Endothelial cell (in vitro differentiated cells): ENCODE measurements at regions not wholly inside any gene's neighbourhood (a gene's known extent, or its start where the extent isn't known, plus 50 kb on each side); places are given as distances from the start of the nearest gene placed in this dataset.

ENCODE experiments used
- DNase-seq: peaks from one replicate; pipeline ENCODE4 v3.0.0; 2021; ENCODE audit warnings: low spot score
- H3K27ac Mint-ChIP-seq: one replicate; pipeline ENCODE4 v1.8.0; 2021; ENCODE audit warnings: mixed read lengths, inconsistent platforms; ENCODE audit not compliant: unreplicated experiment
- H3K27me3 Mint-ChIP-seq: one replicate; pipeline ENCODE4 v1.8.0; 2021; ENCODE audit warnings: mild to moderate bottlenecking, moderate library complexity, mixed read lengths, inconsistent platforms; ENCODE audit not compliant: unreplicated experiment
- H3K36me3 Mint-ChIP-seq: one replicate; pipeline ENCODE4 v1.8.0; 2021; ENCODE audit warnings: mild to moderate bottlenecking, low read depth, mixed read lengths, inconsistent platforms; ENCODE audit not compliant: unreplicated experiment
- H3K4me1 Mint-ChIP-seq: one replicate; pipeline ENCODE4 v1.8.0; 2021; ENCODE audit warnings: mild to moderate bottlenecking, mixed read lengths, inconsistent platforms; ENCODE audit not compliant: unreplicated experiment
- H3K4me3 Mint-ChIP-seq: one replicate; pipeline ENCODE4 v1.8.0; 2021; ENCODE audit warnings: mild to moderate bottlenecking, mixed read lengths, inconsistent platforms; ENCODE audit not compliant: unreplicated experiment
- H3K9me3 Mint-ChIP-seq: one replicate; pipeline ENCODE4 v1.8.0; 2021; ENCODE audit warnings: mixed read lengths, inconsistent platforms; ENCODE audit not compliant: unreplicated experiment
- TF ChIP-seq, protein P1 (sequence below): fragments of 200-600 bp; sonication (generic); IDR thresholded peaks from one replicate; pipeline ENCODE4 v1.5.0; 2021; ENCODE audit warnings: antibody characterized with exemption; ENCODE audit not compliant: unreplicated experiment

DNA sequence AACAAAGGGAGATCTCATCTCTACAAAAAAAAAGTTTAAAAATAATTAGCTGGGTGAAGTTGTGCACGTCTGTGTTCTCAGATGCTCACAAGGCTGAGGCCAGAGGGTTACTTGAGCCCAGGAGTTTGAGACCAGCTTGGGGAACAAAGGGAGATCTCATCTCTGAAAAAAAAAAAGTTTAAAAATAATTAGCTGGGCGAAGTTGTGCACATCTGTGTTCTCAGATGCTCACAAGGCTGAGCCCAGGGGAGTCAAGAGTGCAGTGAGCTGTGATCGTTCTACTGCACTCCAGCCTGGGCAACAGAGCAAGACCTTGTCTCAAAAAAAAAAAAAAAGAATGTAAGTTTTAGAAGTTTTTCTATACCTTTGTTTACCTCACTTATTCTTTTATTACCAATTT lies 127.3 kb downstream of the FGF9 start:
- Mint-ChIP-seq H3K4me1 (no peaks in the 10 kb centered on the region), H3K9me3 (no peaks in the 10 kb centered on the region), H3K27ac (no peak overlapping the region), H3K4me3 (no peak overlapping the region), H3K27me3 (peaks cover 3% of the 10 kb centered on the region), H3K36me3 (no peaks in the 10 kb centered on the region)
- TF ChIP-seq, protein P1, sequence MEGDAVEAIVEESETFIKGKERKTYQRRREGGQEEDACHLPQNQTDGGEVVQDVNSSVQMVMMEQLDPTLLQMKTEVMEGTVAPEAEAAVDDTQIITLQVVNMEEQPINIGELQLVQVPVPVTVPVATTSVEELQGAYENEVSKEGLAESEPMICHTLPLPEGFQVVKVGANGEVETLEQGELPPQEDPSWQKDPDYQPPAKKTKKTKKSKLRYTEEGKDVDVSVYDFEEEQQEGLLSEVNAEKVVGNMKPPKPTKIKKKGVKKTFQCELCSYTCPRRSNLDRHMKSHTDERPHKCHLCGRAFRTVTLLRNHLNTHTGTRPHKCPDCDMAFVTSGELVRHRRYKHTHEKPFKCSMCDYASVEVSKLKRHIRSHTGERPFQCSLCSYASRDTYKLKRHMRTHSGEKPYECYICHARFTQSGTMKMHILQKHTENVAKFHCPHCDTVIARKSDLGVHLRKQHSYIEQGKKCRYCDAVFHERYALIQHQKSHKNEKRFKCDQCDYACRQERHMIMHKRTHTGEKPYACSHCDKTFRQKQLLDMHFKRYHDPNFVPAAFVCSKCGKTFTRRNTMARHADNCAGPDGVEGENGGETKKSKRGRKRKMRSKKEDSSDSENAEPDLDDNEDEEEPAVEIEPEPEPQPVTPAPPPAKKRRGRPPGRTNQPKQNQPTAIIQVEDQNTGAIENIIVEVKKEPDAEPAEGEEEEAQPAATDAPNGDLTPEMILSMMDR, result no peak
- no peak for DNase-seq

- no peak overlapping the region for H3K27ac Mint-ChIP-seq
- H3K36me3 Mint-ChIP-seq, result no peaks in the 10 kb centered on the region
- no peak for DNase-seq
- no peaks in the 10 kb centered on the region for H3K9me3 Mint-ChIP-seq
- TF ChIP-seq, protein P1, result no peak
- H3K4me1 Mint-ChIP-seq, result no peaks in the 10 kb centered on the region
- H3K27me3 Mint-ChIP-seq, result peaks cover 3% of the 10 kb centered on the region
- H3K4me3 Mint-ChIP-seq, result no peak overlapping the region
Measured at GRCh38 chr13:21799671-21800070, 128.8 kb downstream of the FGF9 start.

DNA sequence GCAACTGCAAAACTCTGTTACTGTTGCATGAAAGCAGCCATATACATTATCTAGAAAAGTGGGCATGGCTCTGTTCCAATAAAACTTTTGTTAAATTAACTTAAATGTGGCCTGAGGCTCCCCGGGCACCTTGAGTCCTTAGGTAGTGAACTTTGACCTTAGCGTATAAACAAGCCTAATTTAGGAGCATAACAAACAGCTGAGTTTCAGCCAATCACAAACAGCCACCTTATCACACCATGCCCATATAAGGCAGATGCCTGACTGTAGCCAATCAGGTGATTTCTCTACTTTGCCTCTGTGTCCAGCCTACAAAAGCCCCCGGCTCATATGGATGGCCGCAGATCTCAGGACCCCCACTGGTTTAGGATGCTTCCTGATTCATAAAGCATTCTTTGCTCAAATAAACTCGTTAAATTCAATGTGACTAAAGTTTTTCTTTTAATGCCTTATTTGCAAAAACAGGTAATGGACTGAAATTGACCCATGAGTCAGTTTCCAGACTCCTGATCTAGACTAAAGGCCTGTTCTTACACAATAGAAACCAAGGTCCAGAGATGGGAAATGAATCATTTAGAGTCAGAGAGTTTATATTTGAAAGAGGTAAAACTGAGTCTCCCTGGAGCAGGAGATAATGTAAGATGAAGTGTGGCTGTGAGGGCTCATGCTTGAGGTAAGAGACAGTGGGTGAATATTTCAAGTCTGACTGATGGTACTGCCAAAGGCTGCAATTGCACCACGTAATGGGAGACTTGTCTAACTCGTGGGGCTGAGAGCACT lies 130.2 kb downstream of the FGF9 start:
- H3K27ac Mint-ChIP-seq, result no peak overlapping the region
- H3K4me3 Mint-ChIP-seq, result no peak overlapping the region
- H3K4me1 Mint-ChIP-seq, result no peaks in the 10 kb centered on the region
- TF ChIP-seq, protein P1, result no peak
- H3K27me3 Mint-ChIP-seq, result peaks cover 2% of the 10 kb centered on the region
- no peaks in the 10 kb centered on the region for H3K36me3 Mint-ChIP-seq
- H3K9me3 Mint-ChIP-seq, result no peaks in the 10 kb centered on the region
- DNase-seq, result no peak

DNA sequence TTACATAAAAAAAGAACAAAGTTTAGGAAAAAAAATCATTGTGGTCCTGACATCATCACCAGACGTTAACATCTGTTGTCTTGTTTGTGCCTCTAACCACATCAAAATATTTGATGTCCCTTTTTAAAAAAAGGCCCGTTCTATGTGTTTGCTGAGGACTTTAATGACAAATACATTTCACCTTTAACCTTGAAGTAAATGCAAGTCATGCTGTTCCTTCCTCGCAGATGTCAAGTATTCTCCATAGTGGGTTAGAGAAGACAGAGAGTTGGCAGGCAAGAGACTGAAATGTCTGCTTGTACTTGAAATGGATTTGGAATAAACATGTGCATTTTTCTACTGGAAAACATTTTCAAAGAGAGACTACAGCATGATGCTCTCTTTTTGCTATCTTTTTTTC lies 134.9 kb downstream of the FGF9 start:
- Mint-ChIP-seq H3K27me3 (peaks cover 3% of the 10 kb centered on the region), H3K36me3 (no peaks in the 10 kb centered on the region), H3K9me3 (no peaks in the 10 kb centered on the region), H3K4me1 (no peaks in the 10 kb centered on the region), H3K27ac (no peak overlapping the region), H3K4me3 (no peak overlapping the region)
- TF ChIP-seq, protein P1, result no peak
- DNase-seq, result no peak

DNA sequence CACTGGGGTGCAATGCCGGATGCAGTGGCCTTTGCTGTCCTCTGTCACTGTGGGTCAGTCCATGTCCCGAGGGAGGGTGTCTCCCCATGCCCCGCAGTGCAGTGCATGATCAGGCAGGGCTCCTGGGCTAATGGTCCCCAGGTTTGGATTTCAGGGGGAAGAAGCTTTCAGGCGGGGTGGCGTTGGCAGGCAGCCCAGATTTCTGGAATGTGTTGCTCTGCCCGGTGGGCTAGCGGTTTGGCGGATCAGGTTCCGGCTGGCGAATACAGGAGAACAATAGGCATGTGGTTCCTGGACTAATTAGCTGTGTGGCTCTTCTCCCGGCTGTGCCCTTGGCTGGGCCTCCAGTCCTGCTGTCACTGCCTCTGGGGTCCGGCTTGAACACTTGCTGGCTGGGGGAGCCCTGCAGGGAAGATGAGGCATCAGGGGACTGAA lies 141.3 kb downstream of the FGF9 start:
- H3K36me3 Mint-ChIP-seq, result no peaks in the 10 kb centered on the region
- no peak for DNase-seq
- no peak overlapping the region for H3K4me3 Mint-ChIP-seq
- no peaks in the 10 kb centered on the region for H3K9me3 Mint-ChIP-seq
- no peak overlapping the region for H3K27ac Mint-ChIP-seq
- no peaks in the 10 kb centered on the region for H3K4me1 Mint-ChIP-seq
- H3K27me3 Mint-ChIP-seq, result peaks cover 3% of the 10 kb centered on the region
- TF ChIP-seq, protein P1, result no peak
